ENCODE measurements at regions not wholly inside any gene's neighbourhood (a gene's known extent, or its start where the extent isn't known, plus 50 kb on each side); places are given as distances from the start of the nearest gene placed in this dataset.
A peak's percentile ranks its signal among the peaks of the same experiment; 100 is the strongest.

DNA sequence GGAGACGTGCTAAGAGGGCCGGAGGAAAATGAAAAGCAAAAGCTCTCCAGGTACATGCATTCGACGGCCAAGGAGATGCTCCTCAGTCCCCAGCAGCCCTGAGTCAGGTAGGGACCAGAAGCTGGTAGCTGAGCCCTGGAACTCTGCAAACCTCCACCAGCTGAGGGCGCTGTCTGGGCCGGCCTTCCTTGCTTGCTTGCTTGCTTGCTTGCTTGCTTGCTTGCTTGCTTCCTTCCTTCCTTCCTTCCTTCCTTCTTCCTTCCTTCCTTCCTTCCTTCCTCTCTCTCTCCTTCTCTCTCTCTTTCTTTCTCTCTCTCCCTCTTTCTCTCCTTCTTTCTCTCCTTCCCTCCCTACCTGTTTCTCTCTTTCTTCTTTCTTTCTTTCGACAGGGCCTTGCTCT lies 94.6 kb upstream of the RASGRF1 start:
- peak in 1 of 2 donors; percentile 28 for DNase-seq (ENCODE audit: low read depth in 2 of 2)

DNA sequence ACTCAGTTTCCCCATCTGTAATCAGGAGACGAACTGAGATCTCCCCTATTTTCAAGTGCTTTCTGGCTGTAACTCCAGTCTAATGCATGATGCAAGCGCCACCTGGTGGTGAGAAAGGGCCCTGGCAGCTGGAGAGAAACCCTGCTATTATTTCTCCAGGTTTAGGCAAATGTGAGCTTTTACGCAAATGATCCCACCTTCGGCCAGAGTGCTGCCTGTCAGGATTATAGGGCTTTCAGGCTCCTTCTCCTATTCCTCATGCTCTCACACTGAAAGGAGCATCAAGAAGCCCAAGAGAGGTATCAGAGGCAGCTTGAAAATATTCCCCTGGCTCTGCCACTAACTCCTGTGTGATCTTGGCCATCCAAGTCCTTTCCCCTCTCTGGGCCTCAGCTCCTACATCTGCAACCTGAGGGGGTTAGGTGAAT lies 93.9 kb upstream of the RASGRF1 start:
- DNase-seq (ENCODE audit: low read depth in 2 of 2), result peak; percentile 53 to 61

DNA sequence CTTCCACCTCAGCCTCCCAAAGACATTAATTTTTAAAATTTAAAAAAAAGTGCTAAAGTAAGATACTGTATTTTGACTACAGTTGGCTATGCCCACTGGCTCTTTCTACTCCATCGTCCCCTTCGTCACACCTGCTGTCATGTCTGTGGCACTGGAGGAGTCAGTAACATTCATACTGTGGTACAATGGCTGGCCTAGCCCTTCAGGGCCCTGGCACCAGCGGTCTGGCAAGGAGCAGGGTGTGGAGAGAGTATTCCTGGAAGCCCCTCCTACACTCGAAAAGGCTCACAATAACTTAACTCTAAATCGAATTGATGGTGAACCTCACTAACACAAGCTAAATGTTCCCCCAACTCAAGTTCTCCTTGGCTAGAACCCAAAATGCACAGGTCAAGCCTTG lies 89.7 kb upstream of the RASGRF1 start:
- DNase-seq (ENCODE audit: low read depth in 2 of 2), result no peak

DNA sequence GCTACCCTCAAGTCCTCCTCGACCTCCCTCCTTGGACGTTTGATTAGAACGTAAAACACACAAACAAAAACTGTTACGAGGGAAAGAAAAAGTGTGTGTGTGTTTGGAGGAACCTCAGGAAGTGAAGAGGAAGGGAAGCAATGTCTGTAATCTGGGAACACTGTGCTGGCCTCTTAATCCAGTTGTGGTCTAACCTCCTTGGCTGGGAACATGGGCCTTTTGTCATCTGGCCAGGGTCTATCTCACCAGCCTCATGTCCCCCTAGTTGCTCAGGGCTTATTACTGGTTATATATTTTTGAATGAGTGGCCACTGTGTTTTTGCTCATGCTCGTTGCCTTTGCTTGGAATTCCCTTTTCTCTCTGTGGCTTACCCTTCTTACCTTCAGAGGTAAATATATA lies 89.0 kb upstream of the RASGRF1 start:
- DNase-seq (ENCODE audit: low read depth in 2 of 2), result no peak

DNA sequence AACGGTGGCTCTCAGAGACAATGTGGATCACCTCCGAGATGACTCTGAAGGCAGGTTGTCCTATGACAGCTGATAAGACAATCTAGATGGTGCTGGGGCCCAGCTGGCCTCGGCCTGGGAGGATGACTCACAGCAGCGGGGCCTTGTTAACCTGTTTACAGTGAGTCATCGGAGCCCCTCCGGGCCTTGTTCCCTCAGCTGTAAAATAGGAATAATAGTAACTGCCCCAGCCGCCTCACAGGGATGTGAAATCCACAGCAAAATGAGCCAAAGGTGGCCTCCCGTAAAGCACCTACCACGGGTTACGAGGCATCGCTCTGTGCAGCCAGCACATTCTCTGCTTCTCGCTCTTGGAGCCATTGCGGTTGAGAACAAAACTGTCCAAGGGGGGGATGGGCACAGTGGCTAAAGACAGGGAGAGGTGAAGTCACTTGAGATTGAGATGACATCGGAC lies 88.6 kb upstream of the RASGRF1 start:
- no peak for DNase-seq (ENCODE audit: low read depth in 2 of 2)

DNA sequence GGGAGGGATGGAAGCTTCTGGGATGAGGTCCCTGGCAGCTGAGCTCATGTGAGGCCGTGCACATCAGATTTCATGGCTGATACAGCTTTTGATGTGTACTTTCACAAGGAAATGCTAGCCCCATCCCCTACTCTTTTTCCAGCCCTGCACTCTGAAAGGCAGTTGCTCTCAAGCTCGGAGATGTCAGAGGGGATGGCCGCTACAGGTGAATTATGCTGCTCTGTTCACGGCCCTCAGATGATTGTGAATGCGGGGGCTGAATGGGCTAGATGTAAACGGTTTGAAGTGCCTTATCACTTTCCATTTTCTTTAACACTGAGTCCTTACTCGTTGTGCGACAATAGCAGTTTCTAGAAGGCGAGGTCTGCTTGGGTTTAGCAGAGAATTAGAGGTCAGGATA lies 88.0 kb upstream of the RASGRF1 start:
- no peak for DNase-seq (ENCODE audit: low read depth in 2 of 2)

DNA sequence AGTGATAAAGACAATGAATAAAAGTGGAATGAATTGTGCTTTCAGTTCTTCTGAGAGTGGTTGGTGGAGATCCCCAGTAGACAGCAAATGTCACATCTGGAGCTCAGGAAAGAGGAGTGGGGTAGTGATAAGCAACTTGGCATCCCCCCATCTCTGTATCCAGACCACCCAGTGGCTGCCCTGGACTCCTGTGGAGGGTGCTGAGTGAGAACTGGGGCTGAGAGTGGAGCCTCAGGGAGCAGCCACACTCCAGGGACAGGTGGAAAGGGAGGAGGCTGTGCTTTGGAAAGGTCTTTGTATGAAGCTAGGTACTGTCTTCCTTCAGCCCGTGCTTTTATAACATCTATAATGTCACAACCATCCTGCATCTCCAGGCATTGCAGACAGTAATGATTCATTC lies 85.6 kb upstream of the RASGRF1 start:
- no peak for DNase-seq (ENCODE audit: low read depth in 2 of 2)

DNA sequence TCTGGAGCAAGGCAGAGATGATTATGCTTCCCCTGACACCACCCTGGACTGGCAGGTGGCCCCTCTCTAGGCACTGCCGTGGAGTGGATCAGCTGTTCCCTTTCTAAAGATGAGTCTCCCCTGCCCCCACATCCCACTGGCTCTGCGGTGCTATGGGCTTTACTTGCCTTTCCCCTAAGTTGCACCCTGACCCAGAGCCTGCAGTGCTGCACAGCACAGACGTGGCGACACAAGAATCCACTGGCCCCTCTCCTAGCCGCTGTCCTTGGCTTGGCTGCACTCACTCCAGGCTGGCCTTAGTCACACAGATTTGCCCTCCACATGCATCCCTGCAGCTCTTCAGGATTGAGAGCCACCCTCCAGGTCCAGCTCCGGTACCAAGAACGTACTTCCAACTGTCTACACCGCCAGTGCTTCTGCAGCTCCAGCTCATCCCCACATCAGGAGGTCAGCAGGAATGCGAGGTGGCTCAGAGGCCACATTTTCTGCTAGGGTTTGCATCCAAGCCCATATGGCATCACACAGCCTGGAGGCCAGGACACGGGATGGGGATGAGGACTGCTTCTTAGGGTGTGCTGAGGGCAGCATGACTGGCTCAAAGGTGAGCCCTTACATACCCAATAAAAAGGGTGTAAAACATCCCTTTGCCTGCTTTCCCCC lies 82.4 kb upstream of the RASGRF1 start:
- no peak for DNase-seq (ENCODE audit: low read depth in 2 of 2)

DNA sequence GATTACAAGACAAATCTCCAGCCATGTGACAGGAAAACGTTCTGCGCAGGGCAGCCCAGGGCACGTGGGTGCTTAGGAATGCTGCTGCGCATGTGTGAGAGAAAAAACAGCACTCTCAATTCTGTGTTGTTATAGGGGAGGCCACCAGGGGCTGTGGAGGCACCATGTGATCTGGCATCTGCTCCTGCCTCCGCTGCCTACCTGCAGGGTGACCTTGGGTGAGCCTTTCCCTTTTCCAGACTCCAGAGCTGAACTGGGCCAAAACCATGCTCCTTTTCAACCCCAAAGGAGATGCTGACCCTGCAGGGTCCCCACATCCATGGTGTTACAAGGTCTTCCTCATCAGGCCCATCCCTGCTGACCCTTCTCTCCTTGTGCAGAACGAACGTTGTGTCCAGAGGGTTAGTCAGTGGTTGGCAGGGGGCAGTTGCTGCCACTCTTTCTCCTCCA lies 81.5 kb upstream of the RASGRF1 start:
- DNase-seq (ENCODE audit: low read depth in 2 of 2), result no peak

DNA sequence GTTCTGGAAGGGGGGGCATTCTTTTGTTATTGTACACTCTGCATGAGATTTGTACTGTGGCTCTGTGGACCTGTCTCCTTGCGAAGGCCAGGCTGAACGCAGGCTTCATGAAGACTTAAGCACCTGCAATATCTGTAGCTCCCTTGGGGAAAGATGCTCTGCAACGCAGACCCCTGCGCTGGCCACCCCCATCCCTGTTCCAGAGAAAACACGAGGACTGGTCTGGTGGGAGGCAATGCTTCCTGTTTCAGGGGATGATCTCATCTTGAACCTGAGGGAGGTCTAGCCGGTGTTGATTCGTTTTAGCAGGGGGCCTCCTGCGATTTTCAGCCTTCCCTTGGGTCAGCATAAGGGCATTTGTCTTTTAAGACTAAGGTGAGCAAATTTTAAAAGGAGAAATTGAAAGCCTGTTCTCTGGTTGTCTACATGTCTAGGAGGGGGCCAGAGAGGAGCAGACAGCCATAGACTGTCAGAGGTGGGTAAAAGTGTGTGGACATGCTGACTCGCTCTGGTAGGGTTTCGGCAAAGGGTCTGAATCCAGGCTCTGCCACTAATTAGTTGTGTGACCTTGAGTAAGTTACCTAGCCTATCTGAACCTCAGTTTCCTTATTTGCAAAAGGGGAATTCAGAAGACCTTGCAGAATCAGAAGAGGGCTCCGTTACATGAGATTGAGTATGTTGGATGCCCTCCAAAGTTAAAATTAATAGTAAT lies 80.9 kb upstream of the RASGRF1 start:
- DNase-seq (ENCODE audit: low read depth in 2 of 2), result no peak

DNA sequence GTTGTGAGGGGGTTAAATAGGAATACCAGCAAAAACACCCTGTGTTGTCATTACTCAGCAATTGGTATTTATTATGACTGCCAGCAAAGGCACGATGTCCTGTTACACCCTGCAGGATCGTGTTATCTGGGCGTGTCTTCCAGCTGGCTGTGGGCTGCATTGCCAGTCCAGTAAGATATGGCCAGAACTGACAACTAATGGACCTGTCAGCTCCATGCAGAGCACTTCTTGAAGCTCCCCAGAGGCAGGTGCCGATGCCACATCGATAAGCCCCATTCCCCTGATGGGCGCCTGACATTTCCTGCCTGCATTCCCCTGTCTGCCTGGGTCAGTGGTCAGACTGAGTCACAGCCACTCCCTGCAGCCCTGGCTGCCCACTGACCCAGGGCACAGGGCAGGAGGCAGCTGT lies 79.7 kb upstream of the RASGRF1 start:
- no peak for DNase-seq (ENCODE audit: low read depth in 2 of 2)

DNA sequence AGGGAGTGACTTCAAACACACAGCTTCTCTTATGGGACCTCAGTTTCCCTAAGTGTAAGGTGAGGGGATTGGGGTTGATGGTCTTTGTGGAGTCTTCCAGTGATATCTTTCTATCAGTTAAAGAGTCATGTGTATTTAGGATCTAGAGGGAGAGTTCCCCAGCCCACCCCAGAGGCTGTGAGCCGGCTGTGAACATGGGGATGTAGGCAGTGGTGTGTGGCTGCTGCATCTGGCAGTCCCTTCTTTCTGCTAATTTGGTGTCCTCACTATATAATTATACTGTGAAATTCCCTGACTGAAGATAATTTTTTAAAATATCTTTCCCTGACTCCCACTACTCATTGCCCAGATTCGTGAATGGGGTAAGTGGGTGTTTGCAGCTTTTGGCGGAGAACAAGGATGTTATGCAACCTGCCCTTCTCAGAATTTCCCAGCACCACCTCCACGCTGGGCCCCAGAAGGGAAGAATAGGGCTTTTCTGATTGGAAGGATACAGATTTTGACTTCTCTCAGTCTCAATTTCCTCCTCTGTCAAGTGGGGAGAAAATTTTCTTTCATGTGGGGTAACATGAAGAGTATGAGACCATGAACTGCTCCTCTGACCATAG lies 79.0 kb upstream of the RASGRF1 start:
- DNase-seq (ENCODE audit: low read depth in 2 of 2), result no peak

DNA sequence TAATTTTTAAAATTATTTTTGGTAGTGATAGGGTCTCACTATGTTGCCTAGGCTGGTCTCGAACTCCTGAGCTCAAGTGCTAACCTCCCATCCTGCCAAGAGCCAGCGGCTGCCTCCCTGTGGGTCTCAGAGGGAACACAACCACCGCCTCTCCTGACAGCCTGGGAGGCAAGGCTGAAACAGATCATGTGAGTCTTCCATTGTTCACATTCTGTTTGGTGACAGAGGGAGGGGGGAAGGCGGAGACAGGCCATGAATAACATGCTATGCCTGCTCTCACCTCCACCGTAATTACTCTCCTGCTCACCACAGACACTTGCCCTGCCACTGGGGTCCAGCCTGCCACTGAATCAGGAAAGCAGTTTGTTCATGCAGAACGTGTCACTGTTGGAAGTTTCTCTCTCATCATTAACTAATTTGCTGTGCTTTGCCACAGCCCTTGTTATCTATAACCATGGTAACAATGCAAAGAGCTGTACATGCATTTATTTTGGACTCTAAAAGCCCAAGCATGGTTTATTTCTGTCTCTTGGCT lies 78.4 kb upstream of the RASGRF1 start:
- DNase-seq (ENCODE audit: low read depth in 2 of 2), result no peak

DNA sequence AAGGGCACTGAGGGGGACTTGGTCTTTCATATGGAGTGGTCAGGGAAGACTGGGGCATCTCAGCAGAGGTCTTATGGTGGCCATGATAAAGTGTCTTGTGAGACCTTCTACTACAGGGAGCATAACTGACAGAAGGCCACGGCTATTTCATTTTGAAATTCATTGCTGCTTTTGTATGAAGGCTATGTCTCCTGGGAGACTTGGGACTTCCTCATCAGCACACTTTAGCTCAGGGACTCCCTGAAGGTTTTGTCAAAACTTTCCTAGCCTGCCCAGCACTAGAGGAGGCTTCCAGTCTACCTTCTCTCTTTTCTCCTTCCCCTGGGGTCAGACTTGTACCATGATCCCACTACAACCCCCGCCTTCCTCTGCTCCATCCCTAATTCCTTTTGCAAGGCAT lies 77.2 kb upstream of the RASGRF1 start:
- DNase-seq (ENCODE audit: low read depth in 2 of 2), result no peak

DNA sequence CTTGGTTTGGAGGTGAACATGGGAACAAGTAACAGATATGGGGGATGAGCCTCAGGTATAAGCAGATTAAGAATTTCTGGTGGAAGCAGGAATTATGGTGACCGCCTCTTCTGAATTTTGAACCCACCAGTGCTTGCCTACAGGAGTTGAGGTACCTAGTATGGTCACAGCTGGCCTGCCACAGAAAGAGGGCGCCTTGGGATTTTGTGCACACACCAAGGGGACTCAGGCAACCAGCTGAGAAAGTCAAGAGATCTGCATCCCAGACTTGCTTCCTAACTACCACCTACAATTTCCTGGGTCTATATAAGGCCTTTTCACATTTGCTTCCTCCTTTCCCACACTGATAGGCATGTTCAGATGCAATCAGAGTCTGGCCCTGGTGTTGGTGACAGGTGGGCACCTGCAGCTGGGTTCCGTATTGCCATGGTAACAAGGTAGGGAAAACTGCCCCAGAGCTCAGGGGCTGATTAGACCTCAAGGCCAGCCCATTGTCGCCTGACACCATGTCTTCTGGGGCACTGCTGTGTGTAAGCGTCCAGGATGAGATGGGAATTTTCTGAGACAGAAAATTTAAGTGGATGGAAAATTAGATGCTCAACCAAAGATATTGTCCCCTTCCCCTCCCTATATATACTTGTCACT lies 75.9 kb upstream of the RASGRF1 start:
- no peak for DNase-seq (ENCODE audit: low read depth in 2 of 2)

DNA sequence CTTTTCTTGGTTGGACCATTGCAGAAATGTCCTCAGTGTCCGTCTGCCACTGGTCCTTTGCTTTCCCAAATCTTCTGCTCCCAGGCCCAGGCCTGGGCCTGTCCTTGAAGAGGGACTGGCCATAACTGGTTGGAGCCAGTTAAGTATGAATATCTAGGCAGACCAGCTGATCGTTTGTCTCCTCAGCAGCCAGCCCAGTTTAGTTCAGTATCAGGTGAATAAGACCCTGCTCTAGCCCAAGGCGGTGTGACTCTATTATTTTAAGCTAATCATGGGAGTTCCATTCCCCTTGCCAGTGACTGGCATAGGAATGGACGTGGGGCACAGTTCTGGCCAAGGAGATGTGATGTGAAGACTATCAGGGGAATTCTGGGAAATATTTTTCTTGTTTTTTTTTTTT lies 73.9 kb upstream of the RASGRF1 start:
- no peak for DNase-seq (ENCODE audit: low read depth in 2 of 2)

DNA sequence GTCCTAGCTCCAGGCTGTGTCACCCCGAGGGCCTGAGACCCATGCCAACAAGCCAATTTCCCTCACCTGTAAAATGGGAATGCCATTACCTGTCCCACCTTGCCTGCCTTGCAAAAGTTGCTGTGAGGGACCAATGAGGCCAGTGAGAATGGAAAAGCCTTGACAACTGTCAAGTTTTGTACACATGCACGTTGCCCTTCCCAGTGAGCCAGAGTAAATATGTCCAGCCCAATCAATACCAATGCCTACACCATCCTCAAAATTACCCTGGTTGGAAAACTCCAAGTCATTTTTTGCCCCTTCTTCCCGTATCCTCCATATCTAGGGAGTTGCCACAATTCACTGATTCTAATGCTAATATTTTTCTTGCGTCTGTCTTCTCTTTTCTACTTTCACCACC lies 73.5 kb upstream of the RASGRF1 start:
- no peak for DNase-seq (ENCODE audit: low read depth in 2 of 2)

DNA sequence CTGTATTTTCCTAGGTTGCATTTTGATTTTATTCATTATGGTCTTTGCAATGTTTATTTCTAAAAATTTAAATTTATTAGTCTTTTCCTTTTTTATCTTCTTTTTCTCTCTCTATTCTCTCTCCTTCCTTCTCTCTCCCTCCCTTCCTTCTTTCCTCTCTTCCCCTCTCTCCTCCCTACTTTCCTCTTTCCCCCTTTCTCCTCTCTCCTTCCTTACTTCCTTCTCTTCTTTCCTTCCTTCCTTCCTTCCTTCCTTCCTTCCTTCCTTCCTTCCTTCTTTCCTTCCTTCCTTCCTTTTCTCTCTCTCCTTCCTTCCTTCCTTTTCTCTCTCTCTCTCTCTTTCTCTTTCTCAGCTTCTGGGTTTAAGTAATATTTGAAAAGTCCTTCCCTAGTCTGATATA lies 72.8 kb upstream of the RASGRF1 start:
- no peak for DNase-seq (ENCODE audit: low read depth in 2 of 2)

DNA sequence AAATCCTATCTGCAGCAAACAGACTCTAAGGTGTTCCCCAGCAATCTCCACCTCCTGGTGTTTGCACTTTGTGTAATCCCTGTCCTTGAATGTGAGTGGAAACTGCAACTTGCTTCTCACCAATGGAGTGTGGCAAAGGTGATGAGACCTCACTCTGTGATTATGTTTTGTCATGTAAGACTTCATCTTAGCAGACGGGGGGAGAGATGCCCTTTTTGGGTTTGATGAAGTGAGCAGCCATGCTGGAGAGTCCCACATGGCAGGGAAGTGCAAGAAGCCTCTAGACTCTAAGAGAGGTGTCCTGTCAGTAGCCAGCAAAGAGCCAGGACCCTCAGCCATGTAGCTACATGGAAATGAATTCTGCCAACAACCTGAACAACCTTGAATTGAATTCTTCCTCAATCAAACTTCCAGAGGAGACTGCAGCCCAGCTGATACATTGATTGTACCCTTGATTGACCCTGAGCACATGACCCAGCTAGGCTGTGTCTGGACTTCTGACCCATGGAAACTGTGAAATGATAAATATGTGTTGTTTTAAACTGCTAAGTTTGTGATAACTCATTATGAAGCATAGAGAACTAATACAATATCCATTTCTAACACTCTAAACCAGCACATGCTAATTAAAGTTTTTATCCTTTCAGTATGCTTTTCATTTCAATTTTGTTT lies 71.4 kb upstream of the RASGRF1 start:
- DNase-seq (ENCODE audit: low read depth in 2 of 2), result no peak

DNA sequence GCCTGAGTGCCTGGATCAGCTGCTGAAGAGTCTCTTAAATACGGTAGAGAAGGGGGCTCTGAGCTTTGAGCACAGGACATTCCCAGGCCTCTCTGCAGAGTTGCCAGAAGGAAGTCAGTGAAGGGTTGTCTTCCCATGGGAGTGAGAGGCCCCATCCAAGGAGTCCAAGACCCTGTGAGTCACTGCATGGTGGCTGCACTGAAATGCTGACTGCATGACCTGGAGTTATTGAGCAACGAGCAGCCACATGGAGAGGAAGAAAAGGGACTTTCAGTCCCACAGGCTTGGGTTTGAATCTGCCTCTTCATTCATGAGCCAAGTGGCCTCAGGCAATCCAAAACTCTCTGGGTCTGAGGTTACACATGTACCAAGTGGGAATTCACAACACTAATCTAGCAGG lies 69.6 kb upstream of the RASGRF1 start:
- no peak for DNase-seq (ENCODE audit: low read depth in 2 of 2)

DNA sequence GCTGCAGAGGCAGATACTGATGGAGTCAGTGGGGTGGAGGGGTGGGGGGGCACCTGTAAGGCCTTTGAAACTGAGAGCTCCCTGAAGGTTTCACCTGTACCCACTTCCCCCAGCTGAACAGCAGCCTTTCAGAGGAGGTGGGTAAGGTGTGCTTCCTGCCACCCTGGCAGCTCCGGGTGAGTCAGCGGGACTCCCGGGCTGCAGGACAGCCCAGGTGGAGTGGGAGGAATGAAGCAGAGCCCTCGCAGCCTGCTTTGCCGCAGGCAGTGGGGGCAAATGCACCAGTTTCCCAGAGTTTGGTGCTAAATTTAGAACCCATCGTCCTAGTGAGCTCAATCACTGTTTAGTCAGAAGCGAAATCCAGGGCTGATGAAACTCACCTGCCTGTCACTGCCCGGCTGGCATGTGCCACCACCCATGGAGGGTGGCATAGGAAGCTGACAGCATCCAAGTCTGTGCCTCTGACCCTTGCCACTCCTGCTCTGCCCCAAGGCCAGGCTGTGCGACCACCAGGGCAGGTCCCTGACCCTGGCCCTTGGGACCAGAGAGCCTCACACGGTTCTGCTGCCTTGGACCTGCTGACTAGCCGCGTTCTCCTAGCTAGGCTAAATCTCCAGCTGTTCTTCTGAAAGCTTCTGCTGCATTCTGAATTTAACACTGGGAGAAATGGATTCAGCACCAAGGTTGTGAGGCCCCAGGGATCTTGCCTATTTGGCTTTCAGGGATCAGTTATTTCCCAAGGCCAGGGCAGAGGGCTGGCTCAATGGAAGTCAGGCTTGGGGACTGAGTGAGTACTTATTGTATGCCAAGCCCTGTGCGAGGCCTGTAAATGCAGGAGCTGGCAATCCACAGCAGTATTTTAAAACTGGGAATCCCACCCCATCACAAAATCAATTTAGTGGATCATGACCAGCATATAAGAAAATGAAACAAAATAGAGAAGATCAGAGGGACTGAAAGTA lies 67.3 kb upstream of the RASGRF1 start:
- DNase-seq (ENCODE audit: low read depth in 2 of 2), result no peak

All from activated CD4-positive, alpha-beta T cell treated with anti-CD3 and anti-CD28 coated beads for 24 hours (primary cell).